ENCODE measurements at regions not wholly inside any gene's neighbourhood (a gene's known extent, or its start where the extent isn't known, plus 50 kb on each side); places are given as distances from the start of the nearest gene placed in this dataset.
"Not testable (repeated sequence)": the region's sequence is repeated elsewhere in the genome, so short reads cannot be mapped to it uniquely, and the experiment has no call there.

- DNase-seq (ENCODE audit: low spot score) = no peak
These were observed 156.3 kb downstream of the KBTBD8 start for GRCh38 chr3:67154429-67154828.

GRCh38 chr3:67167481-67167880 is 169.4 kb downstream of the KBTBD8 start:
- no peak for DNase-seq (ENCODE audit: low spot score)

GRCh38 chr3:67171841-67172240 is 173.7 kb downstream of the KBTBD8 start:
- no peak for DNase-seq (ENCODE audit: low spot score)

- DNase-seq (ENCODE audit: low spot score) = not testable (repeated sequence)
These were observed 175.0 kb downstream of the KBTBD8 start for GRCh38 chr3:67173130-67173529.

- no peak for DNase-seq (ENCODE audit: low spot score)
These were observed 178.3 kb downstream of the KBTBD8 start for GRCh38 chr3:67176396-67176795.

- no peak for DNase-seq (ENCODE audit: low spot score)
These were observed 194.4 kb downstream of the KBTBD8 start for GRCh38 chr3:67192466-67192865.

- no peak for DNase-seq (ENCODE audit: low spot score)
These were observed 198.6 kb downstream of the KBTBD8 start for GRCh38 chr3:67196677-67197076.

GRCh38 chr3:67198374-67198773 is 200.3 kb downstream of the KBTBD8 start:
- no peak for DNase-seq (ENCODE audit: low spot score)

- no peak for DNase-seq (ENCODE audit: low spot score)
These were observed 202.5 kb downstream of the KBTBD8 start for GRCh38 chr3:67200618-67201017.

- DNase-seq (ENCODE audit: low spot score) = no peak
These were observed 202.9 kb downstream of the KBTBD8 start for GRCh38 chr3:67201026-67201425.

GRCh38 chr3:67202053-67202452 is 203.9 kb downstream of the KBTBD8 start:
- no peak for DNase-seq (ENCODE audit: low spot score)

- no peak for DNase-seq (ENCODE audit: low spot score)
These were observed 206.8 kb downstream of the KBTBD8 start for GRCh38 chr3:67204951-67205350.

GRCh38 chr3:67215690-67216089 is 217.6 kb downstream of the KBTBD8 start:
- DNase-seq (ENCODE audit: low spot score) = no peak

- no peak for DNase-seq (ENCODE audit: low spot score)
These were observed 228.9 kb downstream of the KBTBD8 start for GRCh38 chr3:67227030-67227429.

- no peak for DNase-seq (ENCODE audit: low spot score)
These were observed 230.0 kb downstream of the KBTBD8 start for GRCh38 chr3:67228136-67228535.

GRCh38 chr3:67232642-67233041 is 234.5 kb downstream of the KBTBD8 start:
- DNase-seq (ENCODE audit: low spot score) = no peak

- DNase-seq (ENCODE audit: low spot score) = no peak
These were observed 241.2 kb downstream of the KBTBD8 start for GRCh38 chr3:67239353-67239752.

- DNase-seq (ENCODE audit: low spot score) = no peak
These were observed 243.0 kb downstream of the KBTBD8 start for GRCh38 chr3:67241084-67241483.

GRCh38 chr3:67244130-67244529 is 246.0 kb downstream of the KBTBD8 start:
- no peak for DNase-seq (ENCODE audit: low spot score)

GRCh38 chr3:67245545-67245944 is 247.4 kb downstream of the KBTBD8 start:
- DNase-seq (ENCODE audit: low spot score) = no peak

GRCh38 chr3:67248726-67249125 is 250.6 kb downstream of the KBTBD8 start:
- DNase-seq (ENCODE audit: low spot score) = no peak

- not testable (repeated sequence) for DNase-seq (ENCODE audit: low spot score)
These were observed 254.8 kb downstream of the KBTBD8 start for GRCh38 chr3:67252906-67253305.

GRCh38 chr3:67278015-67278618 is 280.0 kb downstream of the KBTBD8 start:
- DNase-seq (ENCODE audit: low spot score) = no peak

GRCh38 chr3:67286586-67286985 is 288.5 kb downstream of the KBTBD8 start:
- DNase-seq (ENCODE audit: low spot score) = no peak
